Mucosa of descending colon (tissue), 3 donors: ENCODE measurements at regions not wholly inside any gene's neighbourhood (a gene's known extent, or its start where the extent isn't known, plus 50 kb on each side); places are given as distances from the start of the nearest gene placed in this dataset.

Experiments used
- ATAC-seq: fragments of 200-7000 bp; cut with Tn5 transposase; one replicate; pipeline ENCODE4 v1.9.1; 2020; ENCODE audit warnings: mild to moderate bottlenecking, moderate library complexity
- DNase-seq, 3 donors: peaks; one replicate each; pipeline ENCODE4 v3.0.0-alpha.2; 2020
- H3K36me3 ChIP-seq: fragments of 200-600 bp; one replicate; pipeline ENCODE4 v1.8.0; 2021; ENCODE audit warnings: low read depth, mild to moderate bottlenecking
- H3K4me1 ChIP-seq: fragments of 200-600 bp; one replicate; pipeline ENCODE4 v1.8.0; 2021; ENCODE audit warnings: low read depth, mild to moderate bottlenecking
- H3K4me3 ChIP-seq: fragments of 200-600 bp; one replicate; pipeline ENCODE4 v1.8.0; 2021; ENCODE audit warnings: mild to moderate bottlenecking
- H3K9me3 ChIP-seq: fragments of 200-600 bp; one replicate; pipeline ENCODE4 v1.8.0; 2021; ENCODE audit warnings: mild to moderate bottlenecking
- CTCF ChIP-seq: fragments of 200-600 bp; IDR thresholded peaks from one replicate; pipeline ENCODE4 v1.8.0; 2022; ENCODE audit warnings: antibody characterized with exemption, mild to moderate bottlenecking
- intact Hi-C, 2 donors: fragments of 100-400 bp; cut with DNase I in 1 of 2; cut with micrococcal nuclease in 1 of 2; formaldehyde crosslinking; loops; one replicate each; pipeline versions ENCODE4 v1.11.0 to v1.11.1; 2022; cut with DNase I, micrococcal nuclease
- donor health status: DM: no; HTN: no; CAD: no; lungs with moderate emphysema.
- donor health status: DM: no; HTN: no; CAD: no.
- donor health status: DM: no; HTN: yes; CAD: no.

- no peak for DNase-seq
- Histone ChIP-seq H3K36me3 (no peaks in the 10 kb centered on the region), H3K4me1 (no peaks in the 10 kb centered on the region), H3K4me3 (no peak overlapping the region), H3K9me3 (no peaks in the 10 kb centered on the region)
- no peak for ATAC-seq
- no peak for TF ChIP-seq CTCF
- intact Hi-C loops = no loop called here
These were observed 126.2 kb upstream of the FTMT start for GRCh38 chr5:121725450-121725849.

GRCh38 chr5:121726991-121727390 is 124.7 kb upstream of the FTMT start:
- Histone ChIP-seq H3K4me1 (no peaks in the 10 kb centered on the region), H3K4me3 (no peak overlapping the region), H3K9me3 (no peaks in the 10 kb centered on the region), H3K36me3 (no peaks in the 10 kb centered on the region)
- no peak for ATAC-seq
- intact Hi-C loops = no loop called here
- TF ChIP-seq CTCF = no peak
- DNase-seq = peak in 1 of 3 donors; percentile 13

- Histone ChIP-seq H3K4me1 (no peaks in the 10 kb centered on the region), H3K36me3 (no peaks in the 10 kb centered on the region), H3K9me3 (no peaks in the 10 kb centered on the region), H3K4me3 (no peak overlapping the region)
- no peak for ATAC-seq
- intact Hi-C loops = no loop called here
- no peak for DNase-seq
- no peak for TF ChIP-seq CTCF
These were observed 120.3 kb upstream of the FTMT start for GRCh38 chr5:121731377-121731776.

GRCh38 chr5:121735618-121736017 is 116.1 kb upstream of the FTMT start:
- Histone ChIP-seq H3K4me3 (no peak overlapping the region), H3K36me3 (no peaks in the 10 kb centered on the region), H3K4me1 (no peaks in the 10 kb centered on the region), H3K9me3 (no peaks in the 10 kb centered on the region)
- no peak for TF ChIP-seq CTCF
- intact Hi-C loops = no loop called here
- ATAC-seq (peak; percentile 60), DNase-seq (no peak)

DNA sequence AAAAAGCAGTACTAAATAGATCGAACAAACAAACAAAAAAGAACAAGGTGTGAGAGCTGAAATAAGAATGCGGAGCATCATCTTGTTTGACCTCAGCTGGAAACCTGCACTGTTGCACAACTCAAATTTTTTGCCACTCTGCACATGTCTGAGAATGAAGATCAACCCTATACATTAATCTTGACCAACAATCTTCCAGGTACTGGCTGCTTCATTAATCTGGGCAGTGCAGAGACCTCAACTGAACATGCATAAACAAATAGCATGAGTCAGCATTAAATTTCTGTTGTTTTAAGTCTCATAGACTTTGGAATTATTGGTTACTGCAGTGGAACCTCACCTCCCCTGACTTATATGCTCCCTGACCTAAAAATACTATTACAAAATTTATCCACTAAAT is 114.6 kb upstream of the FTMT start:
- Histone ChIP-seq H3K4me1 (no peaks in the 10 kb centered on the region), H3K4me3 (no peak overlapping the region), H3K9me3 (no peaks in the 10 kb centered on the region), H3K36me3 (no peaks in the 10 kb centered on the region)
- TF ChIP-seq CTCF = no peak
- DNase-seq (no peak), ATAC-seq (no peak)
- intact Hi-C loops = no loop called here

DNA sequence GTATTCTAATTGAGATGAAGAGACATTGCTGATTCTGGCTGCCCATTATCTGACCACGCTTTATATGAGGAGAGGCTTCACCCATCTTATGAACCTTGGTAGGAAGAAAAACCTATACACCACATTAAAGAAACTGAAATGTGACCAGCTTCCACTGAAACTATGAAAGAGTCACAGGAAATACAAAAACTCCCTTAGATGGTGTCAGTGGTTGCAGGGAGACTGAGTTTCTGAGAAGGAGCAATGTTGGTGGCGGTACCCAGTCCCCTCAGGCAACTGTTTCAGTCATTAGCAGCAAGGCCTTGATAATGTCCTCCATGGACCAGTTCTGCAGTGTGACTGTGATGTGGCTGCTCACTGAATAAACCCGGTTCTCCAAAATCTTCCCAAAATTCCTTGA is 110.5 kb upstream of the FTMT start:
- intact Hi-C loops = no loop called here
- no peaks in the 10 kb centered on the region for H3K9me3 ChIP-seq
- no peak for ATAC-seq
- H3K4me3 ChIP-seq = no peak overlapping the region
- no peaks in the 10 kb centered on the region for H3K4me1 ChIP-seq
- H3K36me3 ChIP-seq = no peaks in the 10 kb centered on the region
- no peak for DNase-seq
- TF ChIP-seq CTCF = no peak
